ENCODE measurements at regions not wholly inside any gene's neighbourhood (a gene's known extent, or its start where the extent isn't known, plus 50 kb on each side); places are given as distances from the start of the nearest gene placed in this dataset.

GRCh38 chr16:63614429-63614828, 1507.4 kb downstream of the CDH11 start:
- TF ChIP-seq REST (IDR thresholded peaks at IDR 0.05; ENCODE audit: insufficient read depth in 1 of 2, low read depth in 2 of 2, low read length in 2 of 2), result no peak
- TF ChIP-seq POLR2AphosphoS5 (IDR thresholded peaks at IDR 0.05; ENCODE audit: low read depth, low read length), result no peak

Data from PFSK-1 (cell line).